MG63 (cell line): ENCODE measurements at regions not wholly inside any gene's neighbourhood (a gene's known extent, or its start where the extent isn't known, plus 50 kb on each side); places are given as distances from the start of the nearest gene placed in this dataset.

ENCODE experiments used
- DNase-seq: peaks from one replicate; pipeline ENCODE4 v3.0.0-alpha.2; 2020
- H3K27me3 ChIP-seq: fragments of 250-450 bp; sonication (Bioruptor Pico); 2 replicates; pipeline ENCODE4 v1.5.1; 2020; ENCODE audit warnings: mild to moderate bottlenecking, moderate library complexity
- H3K36me3 ChIP-seq: fragments of 250-450 bp; sonication (Bioruptor Pico); 2 replicates; pipeline ENCODE4 v1.5.1; 2020; ENCODE audit warnings: mild to moderate bottlenecking, moderate library complexity
- H3K4me3 ChIP-seq: fragments of 250-450 bp; sonication (Bioruptor Pico); 2 replicates; pipeline ENCODE4 v1.5.1; 2020; ENCODE audit warnings: mild to moderate bottlenecking, moderate library complexity
- H3K9me3 ChIP-seq: fragments of 250-450 bp; sonication (Bioruptor Pico); 2 replicates; pipeline ENCODE4 v1.5.1; 2020; ENCODE audit warnings: mild to moderate bottlenecking, moderate library complexity

DNA sequence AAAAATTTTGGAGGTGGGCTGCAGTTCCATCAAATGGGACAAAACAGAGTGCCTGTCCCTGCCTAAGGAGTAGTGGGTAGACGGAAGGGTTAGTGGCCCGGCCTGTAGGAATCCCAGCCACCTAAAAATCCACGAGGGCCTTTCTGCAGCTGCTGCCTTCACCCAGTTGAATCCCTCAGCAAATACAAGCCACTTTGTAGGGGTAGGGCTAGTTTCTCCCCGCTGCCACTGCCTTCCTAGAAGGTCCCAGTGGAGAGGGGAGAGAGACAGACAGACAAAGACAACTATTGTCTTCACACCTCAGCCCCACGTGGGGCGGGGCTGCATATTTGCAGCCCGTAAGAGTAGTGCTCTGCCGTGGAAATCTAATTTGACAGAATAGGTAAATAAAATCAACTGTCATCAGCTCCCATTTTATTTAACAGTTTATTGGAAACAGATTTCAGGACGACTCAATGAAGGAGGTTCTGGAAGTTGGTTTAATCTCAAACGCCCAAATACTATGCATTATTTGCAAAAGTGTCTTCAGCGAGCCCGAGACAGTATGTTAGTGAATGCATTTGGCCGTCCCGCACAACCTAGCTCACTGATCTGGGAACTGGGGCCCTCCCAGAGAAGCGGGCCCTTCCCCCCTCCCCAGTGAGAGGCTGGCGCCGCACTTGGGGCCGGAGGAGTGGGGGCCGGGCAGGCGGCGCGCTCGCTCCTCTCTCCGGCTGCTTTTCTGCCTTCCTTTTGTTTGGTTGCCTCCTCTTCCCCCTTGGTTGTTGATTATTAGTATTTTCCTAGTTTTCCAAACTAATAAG is 67.6 kb upstream of the TBCA start:
- Histone ChIP-seq H3K9me3 (no peaks in the 10 kb centered on the region), H3K27me3 (no peaks in the 10 kb centered on the region; the same call in 1 of the 2 replicates), H3K4me3 (no peak overlapping the region), H3K36me3 (no peaks in the 10 kb centered on the region)
- DNase-seq: no peak

DNA sequence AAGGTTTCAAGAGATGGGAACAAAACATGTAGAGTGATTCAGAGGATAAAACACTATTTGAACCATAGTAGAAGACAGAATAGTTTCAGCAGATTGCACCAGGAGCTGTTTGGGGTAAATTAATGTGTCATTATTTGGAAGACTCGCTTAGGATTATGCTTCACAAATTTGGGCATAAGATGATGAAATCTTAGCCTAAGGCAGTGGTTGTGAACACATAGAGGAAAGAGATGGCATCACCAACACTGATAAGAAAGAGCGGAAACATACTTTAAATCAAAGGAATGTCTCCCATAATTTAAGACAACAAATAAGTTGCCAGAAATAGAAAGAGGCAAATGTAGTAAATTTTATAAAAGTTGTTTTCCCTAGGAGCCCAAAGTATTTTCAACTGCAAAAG is 66.1 kb upstream of the TBCA start:
- no peaks in the 10 kb centered on the region; the same call in 1 of the 2 replicates for H3K27me3 ChIP-seq
- H3K4me3 ChIP-seq: no peak overlapping the region
- no peaks in the 10 kb centered on the region for H3K9me3 ChIP-seq
- H3K36me3 ChIP-seq: no peaks in the 10 kb centered on the region
- DNase-seq: no peak

DNA sequence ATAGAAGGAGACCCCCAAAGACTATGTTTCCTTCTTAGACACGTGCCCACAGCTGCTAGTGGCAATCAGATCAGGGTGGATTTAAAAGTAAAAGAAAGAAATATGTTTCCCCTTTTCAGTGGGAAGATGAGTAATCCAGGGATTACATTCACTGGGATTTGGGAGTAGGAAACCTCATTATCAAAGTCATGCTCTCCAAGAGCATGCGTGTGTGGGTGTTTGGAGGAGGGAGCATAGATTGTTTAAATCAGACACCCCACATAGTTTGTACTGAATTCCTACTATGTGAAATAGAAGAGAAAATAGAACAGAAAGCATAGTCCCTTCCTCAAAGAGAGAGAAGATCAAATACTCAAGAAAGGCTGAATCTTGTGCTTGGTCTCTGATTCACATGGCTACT is 65.5 kb upstream of the TBCA start:
- H3K36me3 ChIP-seq: no peaks in the 10 kb centered on the region
- no peaks in the 10 kb centered on the region for H3K9me3 ChIP-seq
- DNase-seq: no peak
- H3K4me3 ChIP-seq: no peak overlapping the region
- H3K27me3 ChIP-seq: no peaks in the 10 kb centered on the region; the same call in 1 of the 2 replicates

DNA sequence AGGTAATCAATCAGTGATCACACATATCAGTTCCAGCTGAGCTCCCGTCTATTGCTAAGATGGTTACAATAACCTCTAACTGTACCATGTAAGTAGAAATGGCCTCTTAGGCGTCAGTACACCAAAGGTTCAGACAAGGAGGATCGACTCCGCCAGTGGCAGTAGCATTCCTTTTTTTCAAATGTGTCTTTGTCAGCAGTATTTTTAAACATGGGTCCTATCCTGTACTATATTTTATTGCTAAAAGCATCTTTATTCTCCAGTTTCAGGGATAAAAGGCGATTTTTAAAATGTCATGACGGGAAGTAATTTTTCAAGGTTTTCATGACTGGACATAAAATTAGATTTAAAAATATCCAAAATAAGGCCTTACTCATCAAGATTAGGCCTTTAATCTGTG is 64.8 kb upstream of the TBCA start:
- Histone ChIP-seq H3K4me3 (no peak overlapping the region), H3K27me3 (no peaks in the 10 kb centered on the region; the same call in 1 of the 2 replicates), H3K36me3 (no peaks in the 10 kb centered on the region), H3K9me3 (no peaks in the 10 kb centered on the region)
- DNase-seq: no peak

DNA sequence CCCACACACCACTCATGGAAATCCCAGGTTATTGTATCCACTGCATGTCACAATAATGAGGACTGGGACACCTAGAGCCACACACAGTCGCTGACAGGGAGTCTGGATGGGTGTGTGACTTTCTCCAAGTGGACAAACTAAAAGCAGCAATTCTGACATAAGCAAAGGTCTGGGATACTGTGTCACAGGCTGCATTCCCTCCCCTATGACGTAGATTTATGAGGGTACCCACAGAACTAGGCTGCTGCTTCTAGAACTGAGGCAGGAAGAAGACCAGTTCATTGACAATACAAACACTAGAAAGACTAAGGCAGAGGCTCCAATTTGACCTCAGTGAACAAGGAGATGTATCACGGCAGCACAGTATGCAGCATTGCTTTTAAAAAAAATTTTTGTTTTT is 63.6 kb upstream of the TBCA start:
- no peaks in the 10 kb centered on the region for H3K36me3 ChIP-seq
- H3K4me3 ChIP-seq: no peak overlapping the region
- no peak for DNase-seq
- H3K27me3 ChIP-seq: no peaks in the 10 kb centered on the region; the same call in 1 of the 2 replicates
- no peaks in the 10 kb centered on the region for H3K9me3 ChIP-seq

DNA sequence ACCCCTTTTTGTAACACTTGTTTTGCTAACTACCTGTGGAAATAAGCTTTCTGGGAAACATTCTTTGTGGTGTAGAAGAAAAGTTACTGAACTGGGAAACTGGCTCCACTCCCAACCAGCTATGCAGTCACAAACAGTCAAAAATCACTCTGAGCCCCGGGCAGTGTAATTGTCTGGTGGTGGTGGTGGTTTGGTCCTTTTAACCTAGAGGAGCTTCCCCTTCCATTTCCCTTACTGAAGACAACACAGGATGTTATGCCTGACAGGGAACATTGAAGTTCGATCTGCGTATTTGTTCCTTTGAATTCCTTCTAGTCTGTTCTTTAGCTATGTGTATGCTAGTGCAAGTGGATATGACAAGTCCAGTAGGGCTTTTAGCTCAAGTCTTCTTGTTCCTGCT is 56.8 kb upstream of the TBCA start:
- H3K27me3 ChIP-seq: peaks cover 4% of the 10 kb centered on the region; the same call in 1 of the 2 replicates
- DNase-seq: no peak
- no peaks in the 10 kb centered on the region for H3K9me3 ChIP-seq
- H3K36me3 ChIP-seq: no peaks in the 10 kb centered on the region
- no peak overlapping the region for H3K4me3 ChIP-seq

DNA sequence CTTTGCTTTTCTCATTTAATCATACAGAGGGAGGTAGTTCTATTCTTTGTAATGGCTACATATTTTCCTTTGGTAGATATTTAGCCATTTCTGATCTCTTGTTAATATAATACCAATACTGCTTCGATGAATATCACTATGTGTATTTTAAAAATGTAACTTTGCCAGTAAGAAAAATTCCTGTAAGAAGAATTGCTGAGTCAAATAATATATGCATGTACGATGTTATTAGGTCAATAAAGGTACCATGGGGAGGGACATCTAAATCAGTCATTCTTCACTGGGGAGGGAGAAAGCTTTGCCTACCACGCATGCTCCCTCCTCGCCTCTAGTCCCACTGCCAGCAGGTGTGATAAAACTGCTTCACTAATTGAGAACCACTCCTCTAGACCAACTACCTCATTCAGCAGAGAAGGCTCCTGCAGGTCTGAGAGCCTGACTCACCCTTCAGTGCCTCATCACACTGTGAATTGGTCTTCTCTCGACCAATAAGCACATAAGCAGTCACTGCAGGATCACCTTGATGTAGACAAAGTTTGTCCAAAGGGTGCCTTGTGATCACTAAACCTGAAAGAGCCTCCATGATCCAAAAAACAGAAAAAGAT is 56.1 kb upstream of the TBCA start:
- no peaks in the 10 kb centered on the region for H3K36me3 ChIP-seq
- no peaks in the 10 kb centered on the region for H3K9me3 ChIP-seq
- no peak overlapping the region for H3K4me3 ChIP-seq
- peaks cover 6% of the 10 kb centered on the region; the same call in 1 of the 2 replicates for H3K27me3 ChIP-seq
- no peak for DNase-seq

DNA sequence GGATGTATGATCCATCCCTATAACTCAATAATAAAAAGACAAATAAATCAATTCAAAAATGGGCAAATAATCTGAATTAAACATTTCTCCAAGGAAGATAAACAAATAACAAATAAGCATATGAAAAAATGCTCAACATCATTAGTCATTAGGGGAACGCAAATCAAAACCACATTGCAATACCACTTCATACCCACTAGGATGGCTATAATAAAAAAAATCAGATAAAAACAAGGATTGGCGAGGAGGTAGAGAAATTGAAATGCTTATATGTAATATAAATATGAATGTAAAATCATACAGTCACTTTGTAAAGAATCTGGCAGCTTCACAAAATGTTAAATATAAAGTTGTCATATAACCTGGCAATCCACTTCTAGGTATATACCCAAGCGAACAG is 52.3 kb upstream of the TBCA start:
- no peaks in the 10 kb centered on the region for H3K9me3 ChIP-seq
- peaks cover 11% of the 10 kb centered on the region; the same call in 1 of the 2 replicates for H3K27me3 ChIP-seq
- no peak overlapping the region for H3K4me3 ChIP-seq
- H3K36me3 ChIP-seq: no peaks in the 10 kb centered on the region
- no peak for DNase-seq
